Neuronal stem cell (in vitro differentiated cells): ENCODE measurements at regions not wholly inside any gene's neighbourhood (a gene's known extent, or its start where the extent isn't known, plus 50 kb on each side); places are given as distances from the start of the nearest gene placed in this dataset.

Experiments used
- DNase-seq: peaks from one replicate; pipeline ENCODE4 v3.0.0-alpha.2; 2013; ENCODE audit warnings: low spot score
- H2AFZ ChIP-seq: one replicate; pipeline ENCODE4 v1.6.1; 2013; ENCODE audit warnings: mild to moderate bottlenecking, low read length, inconsistent platforms
- H2AK5ac ChIP-seq: 2 replicates; pipeline ENCODE4 v1.6.1; 2013; ENCODE audit warnings: low read depth, mild to moderate bottlenecking, inconsistent platforms, low read length, moderate library complexity, mixed read lengths
- H2BK120ac ChIP-seq: 2 replicates; pipeline ENCODE4 v1.6.1; 2013; ENCODE audit warnings: low read depth, mild to moderate bottlenecking, inconsistent platforms, low read length, moderate library complexity, mixed read lengths
- H2BK12ac ChIP-seq: one replicate; pipeline ENCODE4 v1.6.1; 2013; ENCODE audit warnings: low read length, inconsistent platforms
- H2BK15ac ChIP-seq: 2 replicates; pipeline ENCODE4 v1.6.1; 2013; ENCODE audit warnings: mild to moderate bottlenecking, low read length, inconsistent platforms, mixed read lengths
- H2BK5ac ChIP-seq: one replicate; pipeline ENCODE4 v1.6.1; 2013; ENCODE audit warnings: inconsistent platforms, mild to moderate bottlenecking, low read length, moderate library complexity
- H3K14ac ChIP-seq: one replicate; pipeline ENCODE4 v1.6.1; 2013; ENCODE audit warnings: low read length, inconsistent platforms
- H3K18ac ChIP-seq: 2 replicates; pipeline ENCODE4 v1.6.1; 2013; ENCODE audit warnings: low read length, inconsistent platforms
- H3K23ac ChIP-seq: 2 replicates; pipeline ENCODE4 v1.6.1; 2013; ENCODE audit warnings: low read depth, mild to moderate bottlenecking, mixed read lengths, low read length, inconsistent platforms; ENCODE audit not compliant: poor library complexity
- H3K27ac ChIP-seq: replicated peaks from 3 replicates; pipeline ENCODE4 v1.5.1; 2013; ENCODE audit warnings: low read length, inconsistent platforms
- H3K27me3 ChIP-seq, 3 experiments: 2 replicates each; pipeline ENCODE4 v1.6.1; 2013; ENCODE audit warnings: low read length in 3 of 3, mild to moderate bottlenecking in 2 of 3, inconsistent platforms in 1 of 3, low read depth in 1 of 3, mixed read lengths in 1 of 3, moderate library complexity in 1 of 3; ENCODE audit not compliant: control insufficient read depth in 3 of 3, insufficient read depth in 3 of 3
- H3K36me3 ChIP-seq, 2 donors: replicated peaks in 1 of 2; 2 replicates each; pipeline ENCODE4 v1.6.1; 2013; ENCODE audit warnings: low read length in 2 of 2; ENCODE audit not compliant: control insufficient read depth in 2 of 2, insufficient read depth in 2 of 2
- H3K4ac ChIP-seq: 2 replicates; pipeline ENCODE4 v1.6.1; 2013; ENCODE audit warnings: inconsistent platforms, mild to moderate bottlenecking, low read length, moderate library complexity
- H3K4me1 ChIP-seq, 2 donors: 1 replicate in 1 of 2; 2 replicates in 1 of 2; pipeline ENCODE4 v1.6.1; 2013; ENCODE audit warnings: low read length in 2 of 2, low read depth in 1 of 2; ENCODE audit not compliant: control insufficient read depth in 2 of 2, insufficient read depth in 1 of 2
- H3K4me2 ChIP-seq: one replicate; pipeline ENCODE4 v1.6.1; 2013; ENCODE audit warnings: mild to moderate bottlenecking, low read length, inconsistent platforms; ENCODE audit not compliant: insufficient read depth, poor library complexity, severe bottlenecking
- H3K4me3 ChIP-seq, 2 donors: 2 replicates each; pipeline ENCODE4 v1.5.1; 2013; ENCODE audit warnings: low read length in 2 of 2, mild to moderate bottlenecking in 2 of 2, inconsistent platforms in 1 of 2, moderate library complexity in 1 of 2
- H3K79me1 ChIP-seq: one replicate; pipeline ENCODE4 v1.6.1; 2013; ENCODE audit warnings: low read depth, mild to moderate bottlenecking, inconsistent platforms, low read length, moderate library complexity
- H3K9ac ChIP-seq: one replicate; pipeline ENCODE4 v1.6.1; 2013; ENCODE audit warnings: mild to moderate bottlenecking, low read depth, low read length, inconsistent platforms; ENCODE audit not compliant: poor library complexity
- H3K9me3 ChIP-seq, 2 donors: replicated peaks in 1 of 2; 2 replicates each; pipeline versions ENCODE3 to v1.6.1; 2013; ENCODE audit warnings: low read length in 2 of 2, mild to moderate bottlenecking in 2 of 2, inconsistent platforms in 1 of 2, low read depth in 1 of 2, mixed read lengths in 1 of 2, moderate library complexity in 1 of 2; ENCODE audit not compliant: control insufficient read depth in 2 of 2, insufficient read depth in 1 of 2
- H4K8ac ChIP-seq: one replicate; pipeline ENCODE4 v1.6.1; 2013; ENCODE audit warnings: low read depth, mild to moderate bottlenecking, inconsistent platforms, low read length, moderate library complexity
- H4K91ac ChIP-seq: one replicate; pipeline ENCODE4 v1.6.1; 2013; ENCODE audit warnings: low read length, low read depth, mild to moderate bottlenecking, inconsistent platforms; ENCODE audit not compliant: poor library complexity
- WGBS, 2 donors: extraction: QIAGEN DNeasy Blood & Tissue Kit; methylation state at CpG; one replicate each; pipeline ENCODE4 v1.1.7; 2013; ENCODE audit warnings: missing lambda C conversion rate in 2 of 2, mixed read lengths in 1 of 2; ENCODE audit not compliant: insufficient read length in 2 of 2, insufficient replicate concordance in 1 of 2; ENCODE audit errors: extremely low coverage in 2 of 2; 5-methylcytosine and 5-hydroxymethylcytosine counted together

DNA sequence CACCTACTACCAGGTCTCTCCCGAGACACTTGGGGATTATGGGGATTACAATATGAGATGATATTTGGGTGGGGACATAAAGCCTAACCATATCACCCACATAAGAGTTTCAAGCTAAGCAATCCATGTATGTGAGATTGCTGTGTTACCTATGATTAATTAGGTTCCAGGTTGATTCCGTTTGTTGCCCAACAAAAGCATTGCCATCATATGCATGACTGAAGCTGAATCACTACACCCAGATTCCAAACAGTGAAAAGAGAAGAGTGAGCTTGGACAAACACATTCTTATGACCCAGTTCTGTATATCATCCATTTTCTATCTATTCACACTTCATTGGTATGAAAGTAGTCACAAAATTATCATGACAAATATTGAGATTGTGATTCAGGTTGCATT is 952.5 kb upstream of the MAN1A1 start:
- no CpG with 5 or more reads among the region's 2 CpGs for WGBS, 2 donors
- Histone ChIP-seq H2AK5ac (no peak overlapping the region), H3K4me1 (peaks cover 0 to 2% of the 10 kb centered on the region in 2 donors)

DNA sequence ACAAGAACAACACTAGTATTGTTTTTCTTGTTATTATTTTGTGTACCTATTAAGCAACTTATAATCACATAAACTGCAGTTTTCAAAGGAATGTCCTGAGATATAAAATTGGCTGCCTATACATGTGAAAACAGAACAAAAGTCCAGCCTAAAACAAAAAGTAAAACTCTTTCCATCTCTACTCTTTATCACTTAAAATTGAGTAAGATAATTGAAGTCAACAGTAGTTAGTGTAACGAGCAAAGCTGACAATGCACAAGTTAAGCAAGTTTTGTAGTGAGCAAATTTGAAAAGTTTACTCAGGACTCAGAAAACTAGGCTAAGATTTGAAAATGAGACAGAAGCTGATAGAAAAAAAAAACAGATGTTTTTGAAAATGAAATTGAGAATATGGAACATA is 941.4 kb upstream of the MAN1A1 start:
- no peak overlapping the region for H3K27ac ChIP-seq
- no peaks in the 10 kb centered on the region for H3K4me1 ChIP-seq
- H3K14ac ChIP-seq, result no peak overlapping the region
- H2BK5ac ChIP-seq, result no peak overlapping the region
- H2AFZ ChIP-seq, result no peak overlapping the region
- no peak overlapping the region for H2BK12ac ChIP-seq
- H4K8ac ChIP-seq, result no peak overlapping the region
- no peaks in the 10 kb centered on the region for H3K9me3 ChIP-seq
- H3K9ac ChIP-seq, result no peak overlapping the region
- H3K27me3 ChIP-seq, result no peaks in the 10 kb centered on the region
- H3K23ac ChIP-seq, result no peak overlapping the region
- H3K79me1 ChIP-seq, result no peaks in the 10 kb centered on the region
- H2BK15ac ChIP-seq, result no peak overlapping the region
- no peak overlapping the region for H2BK120ac ChIP-seq
- DNase-seq, result no peak
- no peak overlapping the region for H2AK5ac ChIP-seq
- no peaks in the 10 kb centered on the region for H3K36me3 ChIP-seq
- no peak overlapping the region for H3K4me2 ChIP-seq
- no peak overlapping the region for H3K4me3 ChIP-seq
- H4K91ac ChIP-seq, result no peak overlapping the region
- WGBS, 2 donors, result no CpG with 5 or more reads among the region's 1 CpG
- H3K4ac ChIP-seq, result no peak overlapping the region
- H3K18ac ChIP-seq, result no peak overlapping the region

More for the DNA sequence above, 952.5 kb upstream of the MAN1A1 start:
- H3K27me3 ChIP-seq, result no peaks in the 10 kb centered on the region
- H3K9me3 ChIP-seq, result no peaks in the 10 kb centered on the region
- H3K4me2 ChIP-seq, result no peak overlapping the region
- no peak overlapping the region for H3K4ac ChIP-seq
- no peak overlapping the region for H3K27ac ChIP-seq
- H3K36me3 ChIP-seq, result no peaks in the 10 kb centered on the region
- H2BK5ac ChIP-seq, result no peak overlapping the region
- no peak overlapping the region for H3K14ac ChIP-seq
- H3K79me1 ChIP-seq, result no peaks in the 10 kb centered on the region
- no peak overlapping the region for H3K4me3 ChIP-seq
- no peak overlapping the region for H2BK12ac ChIP-seq
- no peak overlapping the region for H4K8ac ChIP-seq
- H4K91ac ChIP-seq, result no peak overlapping the region
- H3K9ac ChIP-seq, result no peak overlapping the region
- no peak overlapping the region for H3K23ac ChIP-seq
- H2BK120ac ChIP-seq, result no peak overlapping the region
- H3K18ac ChIP-seq, result no peak overlapping the region
- no peak overlapping the region for H2BK15ac ChIP-seq
- no peak overlapping the region for H2AFZ ChIP-seq
- DNase-seq, result peak; percentile 9

- Histone ChIP-seq H3K23ac (no peak overlapping the region), H2BK12ac (no peak overlapping the region), H2BK15ac (no peak overlapping the region), H3K9ac (no peak overlapping the region), H3K79me1 (no peaks in the 10 kb centered on the region), H3K27me3 (no peaks in the 10 kb centered on the region), H3K4me2 (no peak overlapping the region), H3K4ac (no peak overlapping the region), H3K4me3 (no peak overlapping the region), H4K91ac (no peak overlapping the region), H2BK5ac (no peak overlapping the region), H3K18ac (no peak overlapping the region), H2BK120ac (no peak overlapping the region), H3K9me3 (no peaks in the 10 kb centered on the region), H2AK5ac (no peak overlapping the region), H2AFZ (no peak overlapping the region), H3K27ac (no peak overlapping the region), H4K8ac (no peak overlapping the region), H3K36me3 (no peaks in the 10 kb centered on the region), H3K4me1 (no peaks in the 10 kb centered on the region), H3K14ac (no peak overlapping the region)
- DNase-seq, result no peak
- no CpG with 5 or more reads among the region's 2 CpGs for WGBS, 2 donors
Observed at GRCh38 chr6:120282005-120282404, 932.4 kb upstream of the MAN1A1 start.

DNA sequence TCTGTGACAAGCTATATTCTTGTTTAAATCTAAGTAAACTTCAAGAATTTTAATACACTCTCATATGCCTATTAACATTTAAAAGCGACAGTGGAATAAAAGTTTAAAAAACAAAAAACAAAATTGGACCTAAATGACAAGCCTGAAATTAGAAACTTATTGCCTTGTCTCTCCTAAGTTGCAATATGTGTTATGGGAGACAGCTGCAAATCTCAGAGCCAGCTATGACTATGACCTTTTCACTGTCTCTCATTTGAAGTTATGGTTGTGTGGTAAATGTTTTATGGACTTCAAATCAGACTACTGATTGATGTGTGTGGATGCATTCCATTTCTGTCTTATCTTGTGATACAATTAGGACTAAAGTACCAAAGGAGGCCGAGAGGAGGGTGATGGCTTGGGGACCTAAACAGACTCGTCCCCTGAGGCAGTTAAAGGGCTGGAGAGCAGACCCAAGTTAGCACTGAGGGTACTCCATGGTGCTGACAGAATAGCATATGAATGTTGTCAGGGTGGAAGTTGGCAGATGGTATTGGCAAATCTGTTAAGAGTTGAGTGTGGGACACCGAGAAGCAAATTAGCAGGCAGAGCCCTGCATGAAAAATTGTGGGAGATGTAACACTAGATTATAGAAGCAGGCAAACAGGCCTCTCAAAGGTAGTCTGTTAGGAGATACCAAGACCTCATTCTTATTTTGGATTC is 930.1 kb upstream of the MAN1A1 start:
- no peak overlapping the region for H3K4ac ChIP-seq
- H2AFZ ChIP-seq, result no peak overlapping the region
- H3K4me2 ChIP-seq, result no peak overlapping the region
- H3K14ac ChIP-seq, result no peak overlapping the region
- H3K18ac ChIP-seq, result no peak overlapping the region
- H2BK5ac ChIP-seq, result no peak overlapping the region
- no peak overlapping the region for H2BK12ac ChIP-seq
- H3K4me1 ChIP-seq, result no peaks in the 10 kb centered on the region
- H3K9me3 ChIP-seq, result no peaks in the 10 kb centered on the region
- WGBS, 2 donors, result no CpG with 5 or more reads among the region's 4 CpGs
- H3K27me3 ChIP-seq, result no peaks in the 10 kb centered on the region
- H2BK15ac ChIP-seq, result no peak overlapping the region
- no peaks in the 10 kb centered on the region for H3K36me3 ChIP-seq
- no peak overlapping the region for H3K4me3 ChIP-seq
- H3K27ac ChIP-seq, result no peak overlapping the region
- H2BK120ac ChIP-seq, result no peak overlapping the region
- DNase-seq, result no peak
- H3K23ac ChIP-seq, result no peak overlapping the region
- no peak overlapping the region for H4K8ac ChIP-seq
- no peak overlapping the region for H3K9ac ChIP-seq
- no peak overlapping the region for H2AK5ac ChIP-seq
- no peaks in the 10 kb centered on the region for H3K79me1 ChIP-seq
- no peak overlapping the region for H4K91ac ChIP-seq
